ENCODE measurements at regions not wholly inside any gene's neighbourhood (a gene's known extent, or its start where the extent isn't known, plus 50 kb on each side); places are given as distances from the start of the nearest gene placed in this dataset.

DNA sequence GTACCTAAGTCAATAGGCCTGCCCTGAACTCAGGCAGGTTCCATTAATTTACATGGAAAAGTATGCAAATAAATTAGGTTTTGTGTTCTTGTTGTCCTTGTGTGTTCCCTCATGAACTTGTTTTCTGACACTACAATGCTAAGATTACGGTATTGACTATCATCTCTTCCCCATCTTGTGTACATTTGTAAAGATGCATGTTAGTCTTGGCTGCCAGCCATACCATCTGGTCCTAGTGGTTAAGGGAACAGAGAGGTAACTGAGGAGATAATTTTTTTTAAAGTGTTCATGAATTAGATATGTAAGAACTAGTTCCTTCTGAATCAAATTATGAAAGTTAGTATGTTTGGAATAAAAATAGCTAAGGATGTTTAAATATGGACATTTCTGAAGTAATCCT lies 167.6 kb upstream of the ADAMTS5 start (continued):
- TF ChIP-seq, protein P1, sequence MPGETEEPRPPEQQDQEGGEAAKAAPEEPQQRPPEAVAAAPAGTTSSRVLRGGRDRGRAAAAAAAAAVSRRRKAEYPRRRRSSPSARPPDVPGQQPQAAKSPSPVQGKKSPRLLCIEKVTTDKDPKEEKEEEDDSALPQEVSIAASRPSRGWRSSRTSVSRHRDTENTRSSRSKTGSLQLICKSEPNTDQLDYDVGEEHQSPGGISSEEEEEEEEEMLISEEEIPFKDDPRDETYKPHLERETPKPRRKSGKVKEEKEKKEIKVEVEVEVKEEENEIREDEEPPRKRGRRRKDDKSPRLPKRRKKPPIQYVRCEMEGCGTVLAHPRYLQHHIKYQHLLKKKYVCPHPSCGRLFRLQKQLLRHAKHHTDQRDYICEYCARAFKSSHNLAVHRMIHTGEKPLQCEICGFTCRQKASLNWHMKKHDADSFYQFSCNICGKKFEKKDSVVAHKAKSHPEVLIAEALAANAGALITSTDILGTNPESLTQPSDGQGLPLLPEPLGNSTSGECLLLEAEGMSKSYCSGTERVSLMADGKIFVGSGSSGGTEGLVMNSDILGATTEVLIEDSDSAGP (CRISPR knock-in tag; IDR thresholded peaks at IDR 0.05), result no peak
- TF ChIP-seq SLC30A9 (CRISPR knock-in tag; IDR thresholded peaks at IDR 0.05) (no peak), ERF (CRISPR knock-in tag; IDR thresholded peaks at IDR 0.05) (no peak)

DNA sequence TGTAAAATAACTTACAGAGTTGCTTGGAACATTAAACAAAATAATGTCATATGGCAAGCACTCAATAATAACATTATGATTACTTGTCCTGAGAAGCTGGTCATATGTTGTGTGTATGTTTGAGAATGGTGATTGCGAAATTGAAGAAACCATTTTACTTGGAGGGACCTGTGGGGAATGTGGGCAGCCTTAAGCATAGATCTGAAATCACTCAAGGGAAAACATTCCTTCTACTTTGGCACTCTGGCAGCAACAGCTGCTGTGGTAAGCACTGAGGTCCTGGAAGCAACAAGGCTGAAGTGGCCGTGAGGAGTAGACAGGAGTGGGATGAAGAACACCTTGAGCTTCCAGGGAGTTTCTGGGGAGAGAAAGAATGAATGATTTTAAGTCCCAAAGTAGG lies 165.4 kb upstream of the ADAMTS5 start:
- ATAC-seq (no peak), DNase-seq (ENCODE audit: extremely low read depth in 1 of 4, low spot score in 3 of 4) (no peak), FAIRE-seq (no peak)
- no TSS peak for BruUV-seq (replicated peaks)
- POLR2A ChIA-PET, result no interaction called here
- Histone ChIP-seq H3K4me2 (ENCODE audit: insufficient read depth, low read length) (no peak overlapping the region), H3K36me3 (ENCODE audit: control insufficient read depth, insufficient read depth, low read length) (no peaks in the 10 kb centered on the region), H3K27me3 (ENCODE audit: control insufficient read depth in 2 of 2, insufficient read depth in 2 of 2, low read length in 2 of 2) (no peaks in the 10 kb centered on the region), H3K79me2 (ENCODE audit: control insufficient read depth, insufficient read depth, low read length) (no peaks in the 10 kb centered on the region), H4K20me1 (replicated peaks; ENCODE audit: control insufficient read depth, insufficient read depth, low read length) (no peaks in the 10 kb centered on the region), H3K27ac (ENCODE audit: extremely low read depth, low read depth, low read length) (no peak overlapping the region), H3K9me1 (ENCODE audit: control insufficient read depth, insufficient read depth, low read length) (no peaks in the 10 kb centered on the region), H3K9ac (ENCODE audit: insufficient read depth in 1 of 2, low read depth in 2 of 2, low read length in 2 of 2) (no peak overlapping the region), H2AFZ (ENCODE audit: low read depth, low read length) (no peak overlapping the region), H3K4me3 (no peak overlapping the region), H3K9me3 (replicated peaks; ENCODE audit: control insufficient read depth, insufficient read depth, low read depth, low read length) (peaks cover 2% of the 10 kb centered on the region; the same call in 1 of the 2 replicates), H3K4me1 (replicated peaks in 1 of 2; ENCODE audit: control insufficient read depth in 2 of 2, insufficient read depth in 2 of 2, low read length in 2 of 2) (no peaks in the 10 kb centered on the region)
- CTCF ChIA-PET (ENCODE audit: low intra/inter-chr PET ratio), result no interaction called here
- TF ChIP-seq SAP30 (IDR thresholded peaks at IDR 0.05; ENCODE audit: borderline replicate concordance, insufficient read depth, low read depth, low read length, poor library complexity, severe bottlenecking), result no peak
- TF ChIP-seq BRD4 (IDR thresholded peaks at IDR 0.05), result no peak
- TF ChIP-seq NR3C1 (CRISPR knock-in tag; IDR thresholded peaks at IDR 0.05), result no peak
- TF ChIP-seq, protein P2, sequence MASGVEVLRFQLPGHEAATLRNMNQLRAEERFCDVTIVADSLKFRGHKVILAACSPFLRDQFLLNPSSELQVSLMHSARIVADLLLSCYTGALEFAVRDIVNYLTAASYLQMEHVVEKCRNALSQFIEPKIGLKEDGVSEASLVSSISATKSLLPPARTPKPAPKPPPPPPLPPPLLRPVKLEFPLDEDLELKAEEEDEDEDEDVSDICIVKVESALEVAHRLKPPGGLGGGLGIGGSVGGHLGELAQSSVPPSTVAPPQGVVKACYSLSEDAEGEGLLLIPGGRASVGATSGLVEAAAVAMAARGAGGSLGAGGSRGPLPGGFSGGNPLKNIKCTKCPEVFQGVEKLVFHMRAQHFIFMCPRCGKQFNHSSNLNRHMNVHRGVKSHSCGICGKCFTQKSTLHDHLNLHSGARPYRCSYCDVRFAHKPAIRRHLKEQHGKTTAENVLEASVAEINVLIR (CRISPR knock-in tag; IDR thresholded peaks at IDR 0.05), result no peak
- 0 out of 2 replicates have a peak, but pooled peaks have one; percentile 22 for TF ChIP-seq CEBPB (tag; IDR thresholded peaks at IDR 0.05)
- TF ChIP-seq HDAC8 (tag; IDR thresholded peaks at IDR 0.05), result no peak
- intact Hi-C loops (cut with micrococcal nuclease), result no loop called here
- in situ Hi-C loops (cut with MboI), result no loop called here
- 0% methylated on average over 2 of the region's 2 CpGs for WGBS (ENCODE audit: insufficient coverage, low coverage, missing lambda C conversion rate)
